Upper lobe of right lung (tissue), 1 donor: ENCODE measurements at regions not wholly inside any gene's neighbourhood (a gene's known extent, or its start where the extent isn't known, plus 50 kb on each side); places are given as distances from the start of the nearest gene placed in this dataset.

Experiments
- ATAC-seq: fragments of 200-7000 bp; cut with Tn5 transposase; one replicate; pipeline ENCODE4 v1.9.1; 2020; ENCODE audit warnings: mild to moderate bottlenecking, moderate library complexity
- DNase-seq: peaks from one replicate; pipeline ENCODE4 v3.0.0-alpha.2; 2020
- H3K27ac ChIP-seq: fragments of 200-600 bp; one replicate; pipeline ENCODE4 v1.8.0; 2022
- H3K27me3 ChIP-seq: fragments of 200-600 bp; one replicate; pipeline ENCODE4 v1.8.0; 2022; ENCODE audit warnings: mild to moderate bottlenecking
- H3K36me3 ChIP-seq: fragments of 200-600 bp; one replicate; pipeline ENCODE4 v1.8.0; 2022
- H3K4me1 ChIP-seq: fragments of 200-600 bp; one replicate; pipeline ENCODE4 v1.8.0; 2022
- H3K4me3 ChIP-seq: fragments of 200-600 bp; one replicate; pipeline ENCODE4 v1.8.0; 2022; ENCODE audit warnings: mild to moderate bottlenecking
- H3K9me3 ChIP-seq: fragments of 200-600 bp; one replicate; pipeline ENCODE4 v1.8.0; 2022
- CTCF ChIP-seq: fragments of 200-600 bp; IDR thresholded peaks from one replicate; pipeline ENCODE4 v1.8.0; 2022; ENCODE audit warnings: antibody characterized with exemption
- intact Hi-C: fragments of 100-400 bp; cut with DNase I; formaldehyde crosslinking; loops from one replicate; pipeline ENCODE4 v1.11.0; 2022
- donor health status: DM: no; HTN: yes; CAD: no; lungs with severe emphysema.

GRCh38 chr11:57095417-57095816 lies 86.3 kb upstream of the LRRC55 start:
- H3K4me3 ChIP-seq, result no peak overlapping the region
- H3K36me3 ChIP-seq, result no peaks in the 10 kb centered on the region
- TF ChIP-seq CTCF, result no peak
- H3K27ac ChIP-seq, result no peak overlapping the region
- no peaks in the 10 kb centered on the region for H3K4me1 ChIP-seq
- intact Hi-C loops, result no loop called here
- no peak for ATAC-seq
- H3K27me3 ChIP-seq, result no peaks in the 10 kb centered on the region
- H3K9me3 ChIP-seq, result no peaks in the 10 kb centered on the region
- no peak for DNase-seq

- Histone ChIP-seq H3K9me3 (no peaks in the 10 kb centered on the region), H3K27me3 (no peaks in the 10 kb centered on the region), H3K4me1 (no peaks in the 10 kb centered on the region), H3K4me3 (no peak overlapping the region), H3K27ac (no peak overlapping the region), H3K36me3 (no peaks in the 10 kb centered on the region)
- no peak for TF ChIP-seq CTCF
- intact Hi-C loops, result no loop called here
- no peak for DNase-seq
- no peak for ATAC-seq
Observed at GRCh38 chr11:57095896-57096295, 85.9 kb upstream of the LRRC55 start.

GRCh38 chr11:57097149-57097548 lies 84.6 kb upstream of the LRRC55 start:
- no peak for DNase-seq
- no peaks in the 10 kb centered on the region for H3K36me3 ChIP-seq
- TF ChIP-seq CTCF, result no peak
- H3K9me3 ChIP-seq, result no peaks in the 10 kb centered on the region
- H3K4me1 ChIP-seq, result no peaks in the 10 kb centered on the region
- ATAC-seq, result no peak
- intact Hi-C loops, result no loop called here
- H3K27ac ChIP-seq, result no peak overlapping the region
- no peaks in the 10 kb centered on the region for H3K27me3 ChIP-seq
- H3K4me3 ChIP-seq, result no peak overlapping the region

GRCh38 chr11:57098191-57098590 lies 83.6 kb upstream of the LRRC55 start:
- Histone ChIP-seq H3K36me3 (no peaks in the 10 kb centered on the region), H3K4me3 (no peak overlapping the region), H3K27me3 (no peaks in the 10 kb centered on the region), H3K9me3 (no peaks in the 10 kb centered on the region), H3K4me1 (no peaks in the 10 kb centered on the region), H3K27ac (no peak overlapping the region)
- ATAC-seq, result no peak
- TF ChIP-seq CTCF, result no peak
- intact Hi-C loops, result no loop called here
- no peak for DNase-seq

- H3K4me1 ChIP-seq, result no peaks in the 10 kb centered on the region
- DNase-seq (no peak), ATAC-seq (no peak)
- H3K27me3 ChIP-seq, result no peaks in the 10 kb centered on the region
- H3K4me3 ChIP-seq, result no peak overlapping the region
- H3K36me3 ChIP-seq, result no peaks in the 10 kb centered on the region
- no peak overlapping the region for H3K27ac ChIP-seq
- no peaks in the 10 kb centered on the region for H3K9me3 ChIP-seq
- intact Hi-C loops, result no loop called here
- no peak for TF ChIP-seq CTCF
Observed at GRCh38 chr11:57100638-57101331, 81.0 kb upstream of the LRRC55 start.
